TTC549 (cell line): ENCODE measurements at regions not wholly inside any gene's neighbourhood (a gene's known extent, or its start where the extent isn't known, plus 50 kb on each side); places are given as distances from the start of the nearest gene placed in this dataset.

Source experiments
- FAIRE-seq: peaks from 2 replicates; lab custom pipeline; 2012; peaks lifted over from hg19 to GRCh38; lab: Jason Lieb, UNC

GRCh38 chr6:138714493-138714892 is 59.1 kb upstream of the CCDC28A start:
- no peak for FAIRE-seq

- FAIRE-seq: no peak
Measured at GRCh38 chr6:138716013-138716412, 57.6 kb upstream of the CCDC28A start.

DNA sequence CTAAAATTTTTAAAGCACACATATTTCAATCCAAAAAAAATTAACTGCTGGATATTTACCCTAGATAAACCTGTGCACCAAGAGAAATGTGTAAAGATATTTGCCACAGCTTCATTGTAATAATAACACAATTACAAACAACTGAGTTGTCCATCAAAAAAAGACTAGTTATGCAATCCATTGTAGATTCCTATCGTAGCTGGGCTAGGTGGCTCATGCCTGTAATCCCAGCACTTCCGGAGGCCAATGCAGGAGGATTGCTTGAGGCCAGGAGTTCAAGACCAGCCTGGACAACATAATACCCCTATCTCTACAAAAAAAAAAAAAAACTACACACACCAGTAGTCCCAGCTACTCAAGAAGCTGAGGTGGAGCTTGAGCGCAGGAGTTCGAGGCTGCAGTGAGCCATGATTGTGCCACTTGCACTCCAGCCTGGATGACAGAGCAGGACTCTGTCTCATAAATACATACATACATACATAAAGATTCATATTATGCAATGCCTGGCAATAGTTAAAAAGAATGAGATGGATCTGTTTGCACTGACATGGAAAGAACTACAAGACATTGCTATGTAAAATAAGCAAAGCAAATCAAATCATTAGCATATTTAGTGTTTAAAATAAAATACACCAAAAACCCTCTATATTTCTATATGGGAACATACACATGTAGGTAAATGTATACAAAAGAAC is 56.5 kb upstream of the CCDC28A start:
- FAIRE-seq: no peak

DNA sequence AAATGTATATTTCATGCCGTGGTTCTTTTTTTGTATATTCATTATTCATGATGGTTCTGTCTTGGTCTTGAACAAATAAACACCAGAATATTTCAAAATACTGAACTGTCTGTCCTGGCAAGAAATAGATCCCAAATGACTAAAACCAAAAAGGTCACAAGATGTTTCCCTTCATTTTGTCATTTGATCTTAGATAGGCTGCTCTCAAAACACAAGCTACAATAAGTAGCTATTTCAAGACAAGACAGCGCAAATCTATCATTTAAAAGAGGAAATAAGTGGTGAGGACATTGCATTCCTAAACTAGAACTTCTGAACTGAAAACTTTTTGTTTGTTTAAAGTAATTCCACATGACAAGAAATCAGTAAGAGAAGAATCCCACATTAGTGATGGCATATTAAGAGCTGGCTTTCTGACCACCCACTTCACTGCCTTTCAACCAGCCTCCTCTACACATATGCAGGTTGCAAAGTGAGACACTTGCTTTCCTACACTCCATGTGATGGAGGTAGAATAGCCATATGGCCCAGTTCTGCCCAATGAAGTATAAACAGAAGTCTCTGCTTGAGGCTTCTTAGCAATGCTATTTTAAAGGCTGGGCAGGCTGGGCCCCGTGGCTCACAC is 54.4 kb upstream of the CCDC28A start:
- FAIRE-seq: no peak

DNA sequence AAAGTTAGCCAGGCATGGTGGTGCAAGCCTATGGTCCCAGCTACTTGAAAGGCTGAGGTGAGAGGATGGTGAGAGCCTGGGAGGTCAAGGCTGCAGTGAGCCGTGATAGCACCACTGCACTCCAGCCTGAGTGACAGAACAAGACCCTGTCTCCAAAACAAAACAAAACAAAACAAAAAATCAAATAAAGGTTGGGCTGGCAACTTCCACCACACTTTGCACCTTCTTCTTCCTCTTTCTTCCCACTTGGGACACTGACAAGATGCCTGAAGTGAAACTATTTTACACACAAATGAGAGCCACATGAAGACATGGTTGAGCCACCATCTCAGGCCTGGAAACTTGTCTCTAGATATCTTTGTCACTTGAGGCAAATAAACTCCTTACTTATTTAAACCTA is 53.8 kb upstream of the CCDC28A start:
- FAIRE-seq: no peak

- FAIRE-seq: no peak
Measured at GRCh38 chr6:138722425-138723371, 50.9 kb upstream of the CCDC28A start.
